ENCODE measurements at regions not wholly inside any gene's neighbourhood (a gene's known extent, or its start where the extent isn't known, plus 50 kb on each side); places are given as distances from the start of the nearest gene placed in this dataset.

DNA sequence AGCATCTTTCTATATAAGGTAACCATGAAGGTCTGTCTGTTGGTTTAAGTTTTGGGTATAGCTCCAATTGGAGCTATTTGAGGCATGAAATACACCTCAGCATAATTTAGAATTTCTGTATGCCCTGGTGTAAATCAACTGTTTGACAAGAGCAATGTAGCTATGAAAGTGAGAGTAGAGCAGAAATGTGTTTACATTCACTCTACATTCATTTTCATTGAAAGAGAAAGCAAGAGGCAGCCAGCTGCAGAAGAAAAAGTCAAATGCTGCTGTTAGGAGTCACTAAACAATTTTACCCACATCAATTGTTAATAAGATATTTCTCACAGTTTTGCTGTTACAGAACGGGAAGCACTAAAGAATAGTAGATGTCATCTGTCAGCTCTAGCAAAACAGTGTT lies 252.5 kb downstream of the SLC6A15 start:
- Histone ChIP-seq H3K23ac (ENCODE audit: insufficient read length) (no peak overlapping the region), H2BK5ac (ENCODE audit: low read depth, low read length) (no peak overlapping the region), H3K4me1 (replicated peaks in 1 of 4; ENCODE audit: control insufficient read depth in 3 of 4, insufficient read depth in 4 of 4, low read length in 3 of 4) (no peaks in the 10 kb centered on the region), H4K5ac (ENCODE audit: insufficient read length, low read depth, low read length) (no peak overlapping the region), H3K56ac (replicated peaks; ENCODE audit: insufficient read length, low read depth, low read length) (no peak overlapping the region), H3K27ac (ENCODE audit: low read depth, low read length) (no peak overlapping the region), H2BK12ac (ENCODE audit: low read depth, low read length) (no peak overlapping the region), H3K9me3 (ENCODE audit: insufficient read depth in 2 of 2, low read depth in 1 of 2, low read length in 1 of 2) (no peaks in the 10 kb centered on the region), H2AFZ (ENCODE audit: low read length) (no peak overlapping the region), H2BK20ac (ENCODE audit: low read length) (no peak overlapping the region), H3K79me2 (ENCODE audit: control insufficient read depth in 1 of 2, insufficient read depth in 2 of 2, low read length in 2 of 2) (no peaks in the 10 kb centered on the region), H3K18ac (ENCODE audit: extremely low read depth, low read length) (no peak overlapping the region), H3K4me3 (ENCODE audit: extremely low read depth in 1 of 4, insufficient read depth in 2 of 4, low read depth in 3 of 4, low read length in 4 of 4) (no peak overlapping the region), H2AK5ac (ENCODE audit: low read depth, low read length) (no peak overlapping the region), H3K9ac (replicated peaks in 1 of 4; ENCODE audit: extremely low read depth in 1 of 4, low read depth in 3 of 4, low read length in 3 of 4) (no peak overlapping the region), H3K23me2 (ENCODE audit: low read depth, low read length) (no peaks in the 10 kb centered on the region; the same call in 1 of the 2 replicates), H3K14ac (ENCODE audit: insufficient read length) (no peak overlapping the region), H3K36me3 (ENCODE audit: control insufficient read depth in 2 of 4, insufficient read depth in 4 of 4, low read length in 3 of 4) (no peaks in the 10 kb centered on the region), H4K91ac (replicated peaks; ENCODE audit: insufficient read length, low read length) (no peak overlapping the region), H3K4ac (replicated peaks; ENCODE audit: insufficient read length, low read depth, low read length) (no peak overlapping the region), H2BK15ac (ENCODE audit: low read length) (no peak overlapping the region), H4K8ac (ENCODE audit: extremely low read depth, insufficient read depth, low read length) (no peak overlapping the region), H3K4me2 (ENCODE audit: insufficient read depth in 1 of 2, low read depth in 2 of 2, low read length in 2 of 2) (no peak overlapping the region), H4K20me1 (replicated peaks in 1 of 2; ENCODE audit: control insufficient read depth in 1 of 2, insufficient read depth in 2 of 2, low read length in 2 of 2) (no peaks in the 10 kb centered on the region), H3K79me1 (ENCODE audit: low read depth, low read length) (no peaks in the 10 kb centered on the region), H2BK120ac (replicated peaks; ENCODE audit: low read depth, low read length) (no peak overlapping the region), H3K27me3 (replicated peaks in 1 of 4; ENCODE audit: control insufficient read depth in 3 of 4, extremely low read depth in 1 of 4, insufficient read depth in 3 of 4, low read length in 3 of 4) (peaks cover 0 to 1% (median 0%) of the 10 kb centered on the region in 4 experiments; a peak in 1 of 7 replicates)
- ChIA-PET CTCF (ENCODE audit: partially characterized antibody) (interaction anchor here (0.5 to 0.9 kb wide), 2 partner anchors 9 to 167 kb away, joined by 3 read pairs; no protein-coding TSS in a partner anchor), POLR2A (ENCODE audit: partially characterized antibody) (no interaction called here)
- FAIRE-seq (no peak), DNase-seq (ENCODE audit: low read depth in 1 of 2, low spot score in 2 of 2) (no peak)
- TF ChIP-seq JUND (IDR thresholded peaks at IDR 0.05; ENCODE audit: low read length) (no peak), KDM5A (IDR thresholded peaks at IDR 0.05; ENCODE audit: low read length) (no peak), RNF2 (IDR thresholded peaks at IDR 0.05; ENCODE audit: borderline replicate concordance, low read depth, low read length, missing control alignments, poor library complexity, severe bottlenecking) (no peak), SP2 (IDR thresholded peaks at IDR 0.05; ENCODE audit: low read length) (no peak), SIX5 (IDR thresholded peaks at IDR 0.05; ENCODE audit: low read depth, low read length) (no peak), RXRA (IDR thresholded peaks at IDR 0.05; ENCODE audit: insufficient read depth, low read depth, low read length) (no peak)
- TF ChIP-seq, protein P1, sequence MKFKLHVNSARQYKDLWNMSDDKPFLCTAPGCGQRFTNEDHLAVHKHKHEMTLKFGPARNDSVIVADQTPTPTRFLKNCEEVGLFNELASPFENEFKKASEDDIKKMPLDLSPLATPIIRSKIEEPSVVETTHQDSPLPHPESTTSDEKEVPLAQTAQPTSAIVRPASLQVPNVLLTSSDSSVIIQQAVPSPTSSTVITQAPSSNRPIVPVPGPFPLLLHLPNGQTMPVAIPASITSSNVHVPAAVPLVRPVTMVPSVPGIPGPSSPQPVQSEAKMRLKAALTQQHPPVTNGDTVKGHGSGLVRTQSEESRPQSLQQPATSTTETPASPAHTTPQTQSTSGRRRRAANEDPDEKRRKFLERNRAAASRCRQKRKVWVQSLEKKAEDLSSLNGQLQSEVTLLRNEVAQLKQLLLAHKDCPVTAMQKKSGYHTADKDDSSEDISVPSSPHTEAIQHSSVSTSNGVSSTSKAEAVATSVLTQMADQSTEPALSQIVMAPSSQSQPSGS (IDR thresholded peaks at IDR 0.05; ENCODE audit: low read length) = no peak
- 93% methylated on average over 1 of the region's 1 CpG; no CpG with 5 or more reads in 1 of the 2 experiments for WGBS, 2 experiments (ENCODE audit: extremely low coverage in 1 of 2, insufficient coverage in 1 of 2, insufficient read length in 1 of 2, insufficient replicate concordance in 2 of 2, low coverage in 1 of 2, low lambda C conversion rate in 2 of 2, missing lambda C conversion rate in 1 of 2)

Data from H1 (cell line).